ENCODE measurements at regions not wholly inside any gene's neighbourhood (a gene's known extent, or its start where the extent isn't known, plus 50 kb on each side); places are given as distances from the start of the nearest gene placed in this dataset.
"Not testable (repeated sequence)": the region's sequence is repeated elsewhere in the genome, so short reads cannot be mapped to it uniquely, and the experiment has no call there.

DNA sequence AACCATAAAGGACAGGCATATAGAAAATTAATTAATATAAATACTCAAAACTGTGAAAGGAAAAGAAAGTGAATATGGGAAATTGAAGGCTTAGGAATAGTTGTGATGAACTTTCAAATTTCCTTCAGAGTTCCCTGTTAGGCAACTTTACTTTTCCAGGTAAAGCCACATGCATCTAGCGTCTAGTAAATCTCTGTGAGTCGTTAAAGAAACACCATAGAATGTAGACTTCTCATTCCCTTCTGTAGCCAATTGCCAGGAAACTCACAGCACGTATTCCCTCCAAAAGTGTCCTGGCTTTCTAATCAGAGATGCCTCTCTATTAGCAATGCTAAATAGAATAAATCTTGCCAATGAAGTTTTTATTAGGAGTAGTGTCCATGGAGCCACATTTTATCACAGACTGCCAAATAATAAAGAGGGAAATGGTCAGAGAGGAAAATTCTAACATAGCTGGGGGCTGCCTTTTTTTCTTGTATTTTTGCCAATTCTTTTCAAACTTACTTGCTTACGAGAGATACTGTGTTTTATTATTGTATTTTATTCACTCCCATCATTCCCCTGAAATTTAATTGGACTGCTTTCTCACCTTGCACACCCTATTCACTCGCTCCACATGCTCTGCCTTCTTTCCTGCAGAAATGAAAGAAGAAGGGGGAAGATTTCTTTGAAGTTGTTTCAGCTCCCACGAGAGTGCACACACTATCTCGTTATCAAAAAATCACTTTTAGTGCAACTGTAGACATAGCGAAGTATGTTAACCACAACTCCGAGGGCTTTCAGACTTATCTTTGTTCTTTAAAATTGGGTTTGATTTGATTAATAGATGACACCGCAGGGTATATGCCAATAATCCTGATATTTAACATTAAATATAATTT lies 439.0 kb downstream of the CSNK1G3 start:
- no peak for DNase-seq

DNA sequence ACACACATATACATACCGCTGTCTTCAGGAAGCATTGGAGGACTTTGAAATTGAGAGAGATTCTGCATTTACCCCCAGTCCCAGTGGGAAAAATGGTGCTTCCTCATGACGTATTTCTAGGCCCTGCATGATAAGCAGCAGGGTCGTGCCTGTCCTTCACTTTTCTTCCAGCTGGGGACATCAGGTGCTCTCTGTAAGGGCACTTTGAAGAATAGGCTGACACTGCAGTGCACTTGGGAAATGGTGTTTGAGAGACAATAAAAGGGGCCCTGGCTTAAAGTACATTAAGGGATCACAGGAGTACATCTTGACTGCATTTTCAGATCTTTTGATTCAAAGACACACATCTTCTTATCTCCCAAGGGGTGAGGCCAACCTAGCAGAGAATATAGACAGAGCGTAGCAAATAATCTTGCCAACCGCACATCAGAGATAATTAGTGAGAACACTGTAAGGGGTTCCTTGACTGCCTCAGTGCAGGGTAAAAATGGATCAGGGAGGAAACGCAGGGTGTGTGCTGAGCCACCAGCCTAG lies 437.9 kb downstream of the CSNK1G3 start:
- no peak for DNase-seq

GRCh38 chr5:123949043-123949804 lies 437.2 kb downstream of the CSNK1G3 start:
- DNase-seq: no peak

DNA sequence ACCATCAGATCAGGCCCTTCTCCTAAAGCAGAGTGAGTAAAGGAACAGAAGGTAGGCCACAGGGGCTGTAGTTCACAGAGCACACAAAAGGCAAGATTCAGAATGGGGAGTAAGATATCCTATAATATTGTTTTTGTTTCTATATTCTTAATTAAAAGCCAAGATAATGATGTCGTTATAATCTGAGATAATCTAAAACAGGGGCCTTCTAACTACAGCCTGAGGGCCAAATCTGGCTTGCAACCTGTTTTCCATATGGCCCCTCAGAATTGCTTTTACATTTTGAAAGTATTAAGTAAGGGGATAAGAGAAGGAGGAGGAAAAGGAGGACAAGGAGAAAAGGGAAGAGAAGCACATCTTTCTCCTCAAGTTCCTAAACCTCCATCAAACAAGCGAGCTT lies 435.8 kb downstream of the CSNK1G3 start:
- no peak for DNase-seq

DNA sequence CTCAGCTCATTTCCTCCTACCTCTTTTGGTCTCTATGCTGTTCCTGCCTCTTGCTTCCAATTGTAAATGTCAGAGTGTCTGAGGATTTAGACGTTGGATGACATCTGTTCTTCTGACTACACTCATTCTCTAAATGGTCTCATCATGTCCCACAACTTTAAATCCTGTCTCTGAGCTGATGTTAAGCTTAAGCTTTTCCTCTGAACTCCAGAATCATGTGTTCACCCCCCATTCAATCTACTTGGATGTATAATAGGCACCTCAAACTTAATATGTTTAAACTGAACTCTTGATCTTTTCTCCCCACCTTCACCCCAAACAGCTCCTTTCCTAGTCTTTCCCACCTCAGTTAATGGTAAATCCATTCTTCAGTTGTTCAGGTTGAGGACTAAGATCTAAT lies 433.6 kb downstream of the CSNK1G3 start:
- DNase-seq: no peak

DNA sequence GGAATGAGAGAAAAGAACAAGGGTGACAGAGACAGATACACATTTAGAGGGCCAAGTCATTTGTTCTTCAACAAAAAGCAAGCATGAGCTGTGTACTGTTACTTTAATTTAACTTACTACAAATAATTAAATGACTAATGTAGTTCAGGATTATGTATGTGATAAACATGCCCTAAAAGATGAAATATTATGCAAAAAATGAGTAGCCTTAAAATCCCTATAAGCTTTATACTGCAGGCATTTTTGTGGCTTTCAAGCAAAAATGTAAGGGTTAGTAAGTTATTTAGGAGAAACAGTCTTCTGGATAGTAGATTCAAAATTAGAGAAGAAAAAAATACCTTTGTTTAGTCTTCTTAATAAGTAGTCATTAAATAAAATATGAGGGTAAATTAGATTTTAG lies 431.2 kb downstream of the CSNK1G3 start:
- DNase-seq: no peak

DNA sequence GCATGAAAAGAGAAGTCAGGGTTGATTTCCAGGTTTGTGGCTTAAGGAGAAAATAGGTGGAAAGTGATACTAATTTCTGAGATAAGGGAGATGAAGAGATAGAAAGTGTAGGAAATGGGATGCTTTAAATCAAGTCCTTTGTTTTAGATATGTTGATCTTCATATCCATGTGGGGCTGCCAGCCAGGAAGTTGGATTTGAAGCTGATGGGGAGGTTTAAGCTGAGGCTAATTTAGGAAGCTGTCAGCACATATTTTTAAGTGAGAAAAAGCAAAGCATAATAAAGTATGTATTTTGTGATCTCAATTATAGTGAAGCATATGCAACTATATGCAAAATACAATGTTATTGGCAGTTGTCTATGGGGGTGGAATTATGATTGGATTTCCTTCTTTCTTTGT lies 428.4 kb downstream of the CSNK1G3 start:
- DNase-seq: no peak

DNA sequence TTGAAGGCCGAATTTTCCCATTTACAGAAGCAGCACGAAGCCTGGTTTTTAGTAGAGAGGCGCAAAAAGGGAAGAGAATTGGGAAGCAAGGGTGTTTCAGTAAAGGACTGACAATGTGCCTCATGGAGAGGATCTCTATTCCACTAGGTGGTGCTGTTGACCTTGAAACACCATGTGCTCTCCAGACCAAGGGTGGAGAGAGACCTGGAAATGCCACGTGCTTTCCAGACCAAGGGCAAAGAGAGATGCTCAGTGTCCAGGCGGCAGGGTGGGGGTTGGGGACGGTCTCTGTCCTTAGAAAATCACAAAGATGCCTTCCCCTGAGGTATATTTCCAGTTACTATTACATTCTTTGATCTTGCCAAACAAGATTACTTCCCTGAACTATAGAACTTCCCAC lies 425.3 kb downstream of the CSNK1G3 start:
- no peak for DNase-seq

- DNase-seq: no peak
These were observed 424.6 kb downstream of the CSNK1G3 start for GRCh38 chr5:123936548-123936947.

DNA sequence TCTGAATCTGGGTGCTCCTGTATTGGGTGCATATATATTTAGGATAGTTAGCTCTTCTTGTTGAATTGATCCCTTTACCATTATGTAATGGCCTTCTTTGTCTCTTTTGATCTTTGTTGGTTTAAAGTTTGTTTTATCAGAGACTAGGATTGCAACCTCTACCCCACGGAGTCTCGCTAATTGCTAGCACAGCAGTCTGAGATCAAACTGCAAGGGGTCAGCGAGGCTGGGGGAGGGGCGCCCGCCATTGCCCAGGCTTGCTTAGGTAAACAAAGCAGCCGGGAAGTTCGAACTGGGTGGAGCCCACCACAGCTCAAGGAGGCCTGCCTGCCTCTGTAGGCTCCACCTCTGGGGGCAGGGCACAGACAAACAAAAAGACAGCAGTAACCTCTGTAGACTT lies 421.8 kb downstream of the CSNK1G3 start:
- DNase-seq: not testable (repeated sequence)

GRCh38 chr5:123929055-123929474 lies 417.1 kb downstream of the CSNK1G3 start:
- DNase-seq: no peak

DNA sequence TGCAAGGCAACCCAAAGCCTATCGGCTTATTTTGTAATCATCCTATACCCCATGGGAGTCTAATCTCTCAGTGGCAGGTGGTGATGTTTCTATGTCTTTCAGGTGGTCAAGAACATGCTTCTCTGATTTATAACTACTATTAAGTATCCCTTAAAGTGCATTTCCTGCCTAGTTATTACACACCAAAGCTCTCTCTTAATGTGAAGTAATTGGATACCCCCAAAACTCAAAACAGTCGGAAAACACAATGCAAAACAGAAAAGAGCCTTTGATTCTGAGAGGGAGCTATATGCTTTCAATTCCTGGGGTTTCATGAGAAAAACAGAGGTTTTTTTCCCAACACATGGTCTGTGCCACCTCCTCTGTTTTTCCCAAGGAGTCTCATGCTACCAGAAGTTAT lies 416.4 kb downstream of the CSNK1G3 start:
- no peak for DNase-seq

GRCh38 chr5:123921193-123921592 lies 409.2 kb downstream of the CSNK1G3 start:
- no peak for DNase-seq

GRCh38 chr5:123916345-123917121 lies 404.6 kb downstream of the CSNK1G3 start:
- DNase-seq: peak; percentile 3 to 6

DNA sequence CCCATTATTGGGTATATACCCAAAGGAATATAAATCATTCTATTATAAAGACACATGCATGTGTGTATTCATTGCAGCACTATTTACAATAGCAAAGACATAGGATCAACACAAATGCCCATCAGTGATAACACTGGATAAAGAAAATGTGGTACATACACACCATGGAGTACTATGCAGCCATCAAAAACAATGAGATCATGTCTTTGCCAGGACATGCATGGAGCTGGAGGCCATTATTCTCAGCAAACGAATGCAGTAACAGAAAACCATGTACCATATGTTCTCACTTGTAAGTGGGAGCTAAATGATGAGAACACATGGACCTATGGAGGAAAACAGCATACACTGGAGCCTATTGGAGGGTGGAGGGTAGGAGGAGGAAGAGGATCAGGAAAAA lies 402.4 kb downstream of the CSNK1G3 start:
- DNase-seq: no peak

DNA sequence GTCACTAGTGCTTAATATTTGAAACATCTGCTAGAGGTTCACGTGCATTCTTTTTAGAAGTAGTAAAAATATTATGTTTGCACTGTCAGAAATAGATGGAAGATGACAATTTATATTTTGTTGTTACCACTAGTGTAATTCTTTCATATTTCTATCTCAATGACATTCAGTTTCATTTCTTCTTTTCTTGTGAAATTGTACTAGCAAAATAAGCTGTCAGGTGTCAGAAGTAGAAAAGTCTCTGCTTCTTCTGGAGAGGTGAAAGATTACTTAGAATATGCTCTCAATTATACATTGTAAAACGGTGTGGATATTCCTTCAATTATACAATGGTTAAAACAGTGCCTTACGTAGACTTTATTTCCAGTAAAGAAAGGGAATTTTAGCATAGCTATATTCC lies 395.4 kb downstream of the CSNK1G3 start:
- no peak for DNase-seq

GRCh38 chr5:123906698-123907295 lies 394.8 kb downstream of the CSNK1G3 start:
- no peak for DNase-seq

- no peak for DNase-seq
These were observed 373.1 kb downstream of the CSNK1G3 start for GRCh38 chr5:123885081-123885480.

GRCh38 chr5:123882965-123883345 lies 371.0 kb downstream of the CSNK1G3 start:
- no peak for DNase-seq

GRCh38 chr5:123882319-123882964 lies 370.5 kb downstream of the CSNK1G3 start:
- DNase-seq: no peak

GRCh38 chr5:123881759-123882244 lies 369.8 kb downstream of the CSNK1G3 start:
- no peak for DNase-seq
